ENCODE measurements at regions not wholly inside any gene's neighbourhood (a gene's known extent, or its start where the extent isn't known, plus 50 kb on each side); places are given as distances from the start of the nearest gene placed in this dataset.
A peak's percentile ranks its signal among the peaks of the same experiment; 100 is the strongest.

DNA sequence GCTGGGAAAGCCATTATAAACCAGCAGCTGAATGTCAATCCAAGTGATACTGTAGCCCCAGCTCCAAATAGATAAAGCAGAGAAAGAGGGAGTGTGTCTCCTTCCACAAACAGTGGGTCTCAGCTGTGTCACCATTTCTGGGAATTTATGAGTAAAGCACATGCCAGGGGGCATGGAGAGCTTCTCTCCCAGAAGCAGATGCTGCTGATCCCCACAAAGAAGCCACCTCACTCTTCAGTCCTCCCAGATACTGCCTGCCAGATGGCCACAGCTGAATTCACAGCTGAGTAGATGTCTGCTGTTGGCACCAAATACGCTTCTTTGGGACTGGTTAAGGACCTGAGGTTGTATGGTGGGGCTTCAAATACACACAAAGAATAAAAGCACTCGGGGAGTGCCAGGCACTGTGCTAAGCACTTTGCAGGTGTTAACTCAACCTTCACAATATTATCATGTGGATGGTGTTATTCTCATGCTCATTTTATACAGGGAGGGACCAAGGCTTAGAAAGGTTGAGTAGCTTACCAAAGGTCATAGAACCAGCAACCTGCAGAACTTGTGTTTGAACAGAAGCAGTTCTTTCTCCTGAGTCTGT lies 298.3 kb downstream of the CDH11 start:
- no peak for DNase-seq (ENCODE audit: low read depth)

DNA sequence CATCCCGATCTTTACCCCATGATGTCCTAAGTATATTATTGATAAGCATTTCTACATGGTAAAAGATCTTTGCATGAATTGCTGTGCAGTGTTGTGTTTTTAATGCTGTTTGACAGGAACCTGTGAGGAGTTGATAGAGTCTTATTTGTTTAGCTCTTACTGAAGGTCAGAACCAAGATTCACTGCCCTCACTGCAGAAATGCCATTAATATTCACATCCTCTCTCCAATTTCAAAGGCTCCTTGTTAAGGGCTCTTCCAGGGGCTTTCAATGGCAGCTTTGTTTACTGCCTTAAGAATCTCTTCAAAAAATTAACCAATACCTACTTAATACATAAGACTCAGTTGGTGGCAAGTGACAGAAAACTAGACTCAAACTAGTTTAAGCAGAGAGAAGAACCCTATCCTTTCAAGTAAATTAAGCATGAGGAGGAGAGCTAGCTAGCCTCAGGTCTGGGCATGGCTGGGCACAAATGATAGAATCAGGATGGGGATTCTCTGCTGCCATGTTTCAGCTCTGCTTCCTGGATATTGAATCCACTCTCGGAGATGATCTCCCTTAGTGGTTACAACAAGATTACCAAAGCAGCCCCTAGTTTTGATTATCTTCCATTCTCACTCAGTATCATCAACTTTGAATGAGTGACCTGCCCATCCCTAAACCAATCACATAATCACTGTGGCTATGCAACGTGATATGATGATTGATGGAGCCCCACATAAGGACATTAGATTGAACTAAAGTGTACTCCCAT lies 311.8 kb downstream of the CDH11 start:
- no peak for DNase-seq (ENCODE audit: low read depth)

- no peak for DNase-seq (ENCODE audit: low read depth)
Observed at GRCh38 chr16:64808474-64808873, 313.4 kb downstream of the CDH11 start.

GRCh38 chr16:64791756-64792155 lies 330.1 kb downstream of the CDH11 start:
- peak; percentile 27 for DNase-seq (ENCODE audit: low read depth)

GRCh38 chr16:64784635-64785034 lies 337.2 kb downstream of the CDH11 start:
- no peak for DNase-seq (ENCODE audit: low read depth)

GRCh38 chr16:64782484-64782883 lies 339.4 kb downstream of the CDH11 start:
- no peak for DNase-seq (ENCODE audit: low read depth)

- no peak for DNase-seq (ENCODE audit: low read depth)
Observed at GRCh38 chr16:64780445-64780844, 341.4 kb downstream of the CDH11 start.

DNA sequence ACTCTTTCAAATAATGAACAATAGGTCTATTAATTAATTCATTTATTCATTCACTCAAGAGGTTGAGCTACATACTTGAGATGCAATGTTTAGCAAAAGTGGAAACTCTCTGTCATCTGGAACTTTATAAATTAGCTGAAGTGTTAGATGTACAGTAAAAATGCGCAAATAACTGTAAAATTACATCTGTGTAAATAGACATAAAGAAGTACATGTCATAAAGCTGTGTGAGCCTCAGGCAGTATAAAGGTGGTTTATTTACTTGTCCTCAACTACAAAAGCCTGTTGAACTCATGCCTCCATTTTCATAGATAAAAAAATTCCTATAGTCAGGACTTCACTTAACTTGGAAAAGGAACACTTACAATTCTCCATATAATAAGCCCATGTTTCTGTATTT lies 343.1 kb downstream of the CDH11 start:
- DNase-seq (ENCODE audit: low read depth), result no peak

GRCh38 chr16:64773638-64774037 lies 348.2 kb downstream of the CDH11 start:
- no peak for DNase-seq (ENCODE audit: low read depth)

DNA sequence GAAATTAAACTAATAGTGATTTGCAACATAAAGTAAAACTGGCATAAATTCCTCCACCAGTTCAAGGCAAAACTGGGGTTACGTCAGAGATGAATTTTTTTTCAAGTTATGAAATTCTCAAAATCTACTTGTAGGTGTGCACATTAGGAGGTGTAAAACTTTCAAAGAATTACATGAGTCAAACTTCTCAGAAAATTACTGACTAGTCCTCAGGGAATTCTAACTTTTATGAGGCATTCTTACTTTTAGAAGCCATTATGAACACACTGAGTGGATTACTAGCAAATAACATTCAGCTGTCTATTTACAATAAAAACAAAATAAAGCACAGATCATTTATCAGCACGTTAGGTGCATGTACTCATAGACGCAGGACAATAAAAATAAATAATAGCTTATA lies 348.7 kb downstream of the CDH11 start:
- no peak for DNase-seq (ENCODE audit: low read depth)

GRCh38 chr16:64771273-64771672 lies 350.6 kb downstream of the CDH11 start:
- no peak for DNase-seq (ENCODE audit: low read depth)

- DNase-seq (ENCODE audit: low read depth), result no peak
Observed at GRCh38 chr16:64762211-64762610, 359.7 kb downstream of the CDH11 start.

- DNase-seq (ENCODE audit: low read depth), result peak; percentile 10
Observed at GRCh38 chr16:64754279-64754678, 367.6 kb downstream of the CDH11 start.

- DNase-seq (ENCODE audit: low read depth), result peak; percentile 84
Observed at GRCh38 chr16:64751906-64752305, 370.0 kb downstream of the CDH11 start.

DNA sequence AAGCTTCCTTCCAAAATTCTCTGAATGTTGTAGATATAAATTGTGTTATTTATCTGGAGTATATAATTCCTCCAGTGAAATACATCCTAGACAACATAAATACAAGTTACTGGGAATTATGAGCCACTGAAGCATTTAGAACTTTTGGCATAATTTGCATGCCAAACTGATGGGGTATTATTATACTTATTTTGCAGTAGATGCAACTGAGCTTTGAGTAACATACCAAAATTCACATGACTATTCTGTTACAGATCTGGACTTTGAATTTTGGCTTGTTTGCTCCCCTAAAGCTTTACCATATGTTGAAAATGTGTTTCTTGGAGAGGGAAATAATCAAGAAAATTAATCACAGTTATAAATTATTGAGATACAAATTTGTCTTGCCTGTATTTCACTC lies 372.5 kb downstream of the CDH11 start:
- DNase-seq (ENCODE audit: low read depth), result no peak

DNA sequence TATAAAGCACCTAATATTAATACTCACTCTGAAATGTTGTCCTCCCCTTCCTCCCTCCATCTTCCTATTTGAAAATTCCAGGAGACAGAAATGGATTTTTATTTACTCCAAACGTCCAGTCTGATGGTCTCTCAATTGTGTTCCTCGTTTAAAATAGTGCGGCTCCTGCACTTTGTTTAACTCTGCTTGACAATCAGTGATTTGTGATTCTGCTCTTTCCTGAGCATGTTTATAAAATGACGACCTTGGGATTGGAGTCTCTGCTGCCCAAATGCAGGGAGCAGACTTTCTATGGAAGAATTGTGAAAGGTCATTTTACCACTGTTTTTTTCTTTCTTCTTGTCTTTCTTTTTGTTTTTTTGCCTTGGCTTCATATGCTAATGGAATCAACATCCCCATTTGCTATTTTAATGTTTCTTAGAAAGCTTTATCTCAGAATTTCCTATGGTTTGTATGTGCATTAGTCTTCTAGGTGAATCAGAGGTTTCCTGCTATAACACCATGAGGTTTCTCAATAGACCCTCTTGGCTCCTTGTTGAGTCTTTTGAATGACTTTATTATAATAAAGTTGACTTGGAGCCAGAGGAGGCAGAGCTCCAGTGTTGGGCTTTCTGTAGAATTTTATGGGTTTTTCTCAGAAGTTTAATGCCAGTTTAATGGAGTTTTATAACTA lies 376.5 kb downstream of the CDH11 start:
- DNase-seq (ENCODE audit: low read depth), result no peak

DNA sequence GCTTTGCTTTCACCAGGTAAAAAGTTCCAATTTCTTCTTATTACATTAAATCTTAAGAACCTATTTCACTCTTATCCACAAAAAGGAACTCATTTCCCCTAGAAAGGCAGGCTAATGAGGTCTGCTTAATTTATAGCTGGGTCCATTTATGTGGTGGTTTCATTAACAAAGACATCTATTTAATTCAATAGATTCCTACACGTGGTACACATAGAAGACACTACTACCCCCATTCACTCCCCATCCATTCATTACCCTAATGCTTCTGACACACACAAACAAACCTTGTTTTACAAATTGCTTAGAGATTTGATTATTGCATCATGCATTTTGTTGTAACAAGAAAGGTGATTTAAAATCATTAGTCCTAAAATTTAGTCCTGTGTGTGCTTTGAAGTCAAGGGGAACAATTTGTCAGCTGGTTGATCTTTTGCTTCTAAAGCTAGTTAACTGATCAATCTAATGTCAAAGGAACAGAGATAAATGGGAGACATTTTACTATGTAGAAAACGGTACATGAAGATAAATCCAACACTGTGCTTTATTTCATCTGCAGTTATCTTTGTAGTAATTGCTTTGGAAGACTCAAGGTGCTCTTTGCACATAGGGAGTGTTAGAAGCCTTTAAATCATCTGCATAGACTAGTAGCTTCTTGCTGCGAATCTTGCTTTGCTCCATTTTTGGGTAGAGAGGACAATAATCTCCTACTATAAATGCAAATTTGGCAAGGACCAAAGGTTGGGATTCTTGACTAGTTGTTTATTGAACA lies 379.2 kb downstream of the CDH11 start:
- no peak for DNase-seq (ENCODE audit: low read depth)

DNA sequence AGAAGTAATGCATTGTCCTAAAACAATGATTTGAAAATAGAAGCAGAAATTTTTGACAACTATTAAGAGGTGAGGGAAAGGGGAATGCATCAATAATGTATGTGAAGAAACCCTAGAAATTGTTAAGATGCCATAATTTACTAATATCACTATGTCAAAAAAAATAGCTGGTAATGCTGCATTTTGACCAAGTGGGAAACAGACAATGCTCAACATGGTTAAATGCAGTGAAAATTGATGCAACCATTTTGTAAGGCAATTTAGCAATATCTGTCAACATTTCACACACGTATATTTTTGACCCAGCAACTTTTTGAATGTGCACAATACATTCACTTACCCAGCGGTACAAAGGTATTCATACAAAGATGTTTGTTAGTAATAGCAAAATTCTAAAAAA lies 381.6 kb downstream of the CDH11 start:
- DNase-seq (ENCODE audit: low read depth), result no peak

- peak; percentile 66 for DNase-seq (ENCODE audit: low read depth)
Observed at GRCh38 chr16:64738321-64738960, 383.4 kb downstream of the CDH11 start.

DNA sequence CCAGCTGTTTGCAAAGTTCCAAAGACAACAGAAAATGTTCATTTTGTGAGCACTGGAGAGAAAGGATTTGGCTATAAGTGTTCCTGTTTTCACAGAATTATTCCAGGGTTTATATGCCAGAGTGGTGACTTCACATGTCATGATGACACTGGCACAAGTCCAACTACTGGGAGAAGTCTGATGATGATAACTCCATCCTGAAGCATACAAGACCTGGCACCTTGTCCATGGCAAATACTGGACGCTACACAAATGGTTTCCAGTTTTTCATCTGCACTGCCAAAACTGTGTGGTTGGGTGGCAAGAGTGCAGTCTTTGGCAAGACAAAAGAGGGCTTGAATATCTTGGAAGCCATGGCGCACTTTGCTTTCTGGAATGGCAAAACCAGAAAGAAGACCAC lies 385.0 kb downstream of the CDH11 start:
- no peak for DNase-seq (ENCODE audit: low read depth)

DNA sequence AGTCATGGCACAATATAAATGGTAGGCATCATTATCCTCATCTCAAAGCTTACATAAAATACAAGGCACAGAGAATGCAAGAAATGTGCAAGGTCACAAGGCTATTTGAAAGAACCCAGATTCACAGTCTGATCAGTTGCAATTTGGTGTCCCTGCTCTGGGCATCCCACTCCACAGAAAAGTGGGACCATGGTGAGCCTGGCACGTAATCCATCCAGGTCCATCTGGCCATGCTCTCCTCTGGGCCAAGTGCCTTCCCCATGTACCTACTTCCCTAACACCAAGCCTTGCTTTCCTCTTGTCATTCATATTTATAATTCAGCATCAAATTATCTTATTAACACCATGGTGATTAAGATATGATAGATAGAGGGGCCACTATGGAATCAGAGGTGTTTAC lies 390.0 kb downstream of the CDH11 start:
- no peak for DNase-seq (ENCODE audit: low read depth)

DNA sequence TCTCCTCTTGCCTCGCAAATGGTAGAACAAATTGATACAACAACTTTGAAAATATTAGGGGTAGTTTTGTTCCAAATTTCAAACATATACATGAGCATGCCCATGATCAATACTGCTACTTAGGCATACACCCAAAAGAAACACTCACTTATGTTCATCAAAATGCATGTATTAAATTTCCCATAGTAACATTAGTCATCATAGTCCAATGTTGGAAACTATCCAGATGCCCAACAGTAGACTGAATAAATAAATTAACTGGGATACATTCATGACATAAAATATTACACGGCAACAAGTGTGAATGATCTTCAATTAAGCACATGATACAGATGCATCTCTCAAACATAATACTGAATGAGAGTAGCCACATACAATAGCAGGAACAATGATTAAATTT lies 391.6 kb downstream of the CDH11 start:
- peak; percentile 3 for DNase-seq (ENCODE audit: low read depth)

Data from iris pigment epithelial cell (primary cell).